GM19467 (cell line): ENCODE measurements at regions not wholly inside any gene's neighbourhood (a gene's known extent, or its start where the extent isn't known, plus 50 kb on each side); places are given as distances from the start of the nearest gene placed in this dataset.

ENCODE experiments used
- ATAC-seq: cut with Tn5 transposase; IDR thresholded peaks from one replicate; pipeline ENCODE4 v1.9.1; 2021; ENCODE audit warnings: mild to moderate bottlenecking, moderate library complexity; ENCODE audit not compliant: unreplicated experiment

DNA sequence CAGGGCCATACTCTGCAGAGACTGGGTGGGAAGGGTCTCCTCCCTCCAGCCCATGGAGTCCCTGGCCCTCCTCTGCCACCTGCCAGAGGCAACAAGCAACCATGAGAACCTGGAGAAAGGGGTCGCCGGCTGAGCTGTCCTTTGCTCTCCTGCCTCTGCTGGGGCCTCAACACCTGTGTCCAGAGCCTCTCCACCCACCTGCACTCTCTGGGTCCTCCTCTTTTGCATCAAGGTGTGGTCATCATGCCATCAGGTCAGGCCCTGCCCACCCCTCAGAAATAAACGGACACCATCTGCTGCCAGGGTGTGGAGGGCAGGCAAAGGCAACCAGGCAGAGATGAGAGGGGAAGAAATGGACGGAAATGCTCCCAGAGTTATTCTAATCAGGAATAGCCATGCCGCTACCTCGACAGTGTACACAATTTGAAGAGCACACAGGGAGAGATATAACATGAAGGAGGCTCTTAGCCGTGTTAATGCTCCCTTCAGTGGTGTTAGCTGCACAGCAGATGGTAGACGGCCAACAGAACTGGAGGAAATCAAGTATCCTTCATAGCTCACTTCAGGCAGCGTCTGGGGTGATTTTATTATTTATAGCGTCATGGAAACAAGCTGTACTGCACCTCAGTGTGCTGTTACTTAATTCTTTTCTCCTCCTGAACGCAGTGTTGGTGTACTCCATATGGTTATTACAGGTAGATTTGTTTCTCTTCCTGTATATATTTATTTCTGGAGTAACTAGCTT is 247.9 kb downstream of the TSN start:
- ATAC-seq = no peak

GRCh38 chr2:122007126-122007525 is 251.7 kb downstream of the TSN start:
- no peak for ATAC-seq

DNA sequence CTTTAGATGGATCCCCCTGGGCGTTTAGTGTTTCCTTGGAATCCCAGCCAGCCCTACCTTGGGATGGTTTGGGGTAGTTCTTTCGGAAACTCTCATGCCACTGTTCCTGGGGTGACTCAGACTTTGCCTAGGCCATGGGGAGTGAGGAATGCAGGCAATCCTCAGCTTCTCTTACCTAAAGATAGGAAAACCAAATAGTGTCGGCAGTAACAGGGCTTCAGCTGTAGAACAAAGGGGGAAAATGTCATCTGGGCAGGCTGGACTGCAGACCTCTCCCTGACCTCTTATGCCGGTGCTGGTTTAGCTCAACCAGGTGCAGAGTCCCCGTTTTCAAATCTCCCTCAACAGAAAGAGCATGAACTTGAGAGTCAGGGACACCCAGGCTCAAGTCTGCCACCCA is 252.1 kb downstream of the TSN start:
- no peak for ATAC-seq

GRCh38 chr2:122009561-122009960 is 254.1 kb downstream of the TSN start:
- no peak for ATAC-seq

- ATAC-seq = no peak
Observed at GRCh38 chr2:122011493-122012270, 256.2 kb downstream of the TSN start.

- ATAC-seq = no peak
Observed at GRCh38 chr2:122018736-122019135, 263.3 kb downstream of the TSN start.

DNA sequence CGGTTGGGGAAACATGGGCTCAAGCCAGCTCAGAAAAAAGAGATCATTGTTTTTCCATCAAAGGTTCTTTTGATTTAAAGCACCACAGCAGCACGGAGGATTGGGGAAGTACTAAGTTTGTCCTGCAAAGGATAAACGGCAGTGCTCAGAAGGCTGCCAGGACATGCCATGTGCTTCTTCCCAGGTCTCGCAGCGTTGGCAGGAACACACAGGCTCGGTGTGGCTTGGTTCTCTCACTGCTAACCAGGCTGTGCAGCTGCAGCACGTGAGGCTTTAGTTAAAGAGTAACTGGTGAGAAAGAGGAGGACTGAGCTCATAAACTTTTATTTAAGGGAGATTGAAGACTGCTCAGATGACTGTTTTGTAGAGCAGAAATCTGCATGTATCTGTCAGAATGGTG is 264.3 kb downstream of the TSN start:
- ATAC-seq = no peak

GRCh38 chr2:122020377-122020776 is 264.9 kb downstream of the TSN start:
- ATAC-seq = no peak

- ATAC-seq = no peak
Observed at GRCh38 chr2:122021941-122022340, 266.5 kb downstream of the TSN start.

DNA sequence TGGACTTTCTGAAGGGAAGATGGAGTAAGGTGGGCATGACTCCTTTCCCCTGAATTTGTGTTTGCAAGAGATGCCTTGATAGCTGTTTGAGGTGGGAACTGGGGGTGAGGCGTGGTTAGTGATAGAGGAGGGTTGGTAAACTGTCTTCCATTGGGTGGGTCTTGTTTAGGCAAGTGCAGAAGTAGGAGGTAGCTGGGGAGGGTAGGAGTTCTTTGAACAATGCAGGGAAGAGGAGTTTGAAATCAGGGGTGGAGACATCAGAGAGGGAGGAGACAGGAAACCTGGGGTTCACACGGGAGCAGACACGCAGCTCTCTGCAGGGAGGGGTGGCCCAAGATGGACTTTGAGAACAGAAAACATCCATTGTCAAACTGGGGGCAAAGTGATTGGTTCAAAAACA is 267.1 kb downstream of the TSN start:
- no peak for ATAC-seq

- ATAC-seq = no peak
Observed at GRCh38 chr2:122023059-122023864, 267.8 kb downstream of the TSN start.

- ATAC-seq = no peak
Observed at GRCh38 chr2:122027510-122028217, 272.2 kb downstream of the TSN start.

DNA sequence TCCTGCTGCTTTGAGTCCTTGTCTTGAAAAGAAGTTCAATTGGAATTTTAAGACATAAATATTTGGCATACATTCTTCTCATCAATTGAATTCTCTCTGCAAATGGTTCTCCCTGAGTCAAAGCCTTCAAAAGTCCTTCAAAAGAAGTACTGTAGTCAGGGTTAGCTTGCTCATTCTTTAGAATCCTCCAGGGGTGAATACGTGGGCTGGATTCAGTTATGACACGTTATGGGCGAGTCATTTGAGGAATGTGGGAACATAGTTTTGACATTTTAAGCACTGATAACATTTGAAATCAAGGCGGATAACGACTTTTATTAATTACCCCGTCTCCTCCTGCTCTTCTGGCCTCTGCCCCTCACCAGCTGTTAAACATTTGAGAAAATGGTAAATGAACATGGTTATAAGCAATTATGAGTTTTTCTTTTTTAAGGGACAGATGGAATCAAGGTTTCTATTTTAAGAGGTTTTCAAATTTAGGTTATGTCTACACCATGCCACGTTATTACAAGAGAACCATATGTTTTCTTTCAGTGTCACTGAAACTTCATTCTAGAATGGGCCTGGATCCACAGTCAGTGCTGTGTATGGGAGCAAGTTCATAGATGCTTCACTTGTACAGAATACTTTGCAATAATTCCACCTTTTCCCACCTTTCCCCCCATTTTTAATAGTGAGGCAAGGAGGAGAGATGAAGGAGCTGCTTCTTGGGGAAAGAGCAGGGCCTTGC is 273.1 kb downstream of the TSN start:
- ATAC-seq = no peak

GRCh38 chr2:122029456-122029855 is 274.0 kb downstream of the TSN start:
- ATAC-seq = no peak

- no peak for ATAC-seq
Observed at GRCh38 chr2:122029945-122030344, 274.5 kb downstream of the TSN start.

- ATAC-seq = no peak
Observed at GRCh38 chr2:122031544-122032263, 276.3 kb downstream of the TSN start.

- ATAC-seq = no peak
Observed at GRCh38 chr2:122032264-122032645, 276.8 kb downstream of the TSN start.

DNA sequence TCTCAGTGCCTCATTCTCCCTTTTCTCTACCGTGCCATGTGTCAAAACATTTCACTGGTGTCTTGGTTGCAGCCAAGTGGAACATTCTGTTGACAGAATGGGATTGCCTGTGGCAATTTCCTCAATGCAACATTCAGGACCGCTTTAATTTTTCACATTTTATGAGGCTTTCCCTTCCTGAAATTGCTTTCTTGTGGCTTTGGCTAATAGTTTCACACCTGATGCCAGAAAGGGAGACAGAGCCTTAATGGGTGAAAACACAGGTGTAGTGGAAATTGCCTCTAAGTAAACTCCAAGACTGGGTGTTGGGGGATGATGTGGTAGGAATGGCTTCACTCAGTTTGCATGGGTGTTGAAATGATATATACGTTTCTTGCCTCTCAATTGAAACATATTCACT is 278.3 kb downstream of the TSN start:
- ATAC-seq = no peak

GRCh38 chr2:122034344-122034743 is 278.9 kb downstream of the TSN start:
- no peak for ATAC-seq

- no peak for ATAC-seq
Observed at GRCh38 chr2:122034777-122035176, 279.3 kb downstream of the TSN start.
